ENCODE measurements at regions not wholly inside any gene's neighbourhood (a gene's known extent, or its start where the extent isn't known, plus 50 kb on each side); places are given as distances from the start of the nearest gene placed in this dataset.

GRCh38 chr9:13410566-13411031 is 131.1 kb upstream of the MPDZ start:
- TF ChIP-seq POLR2AphosphoS5 (IDR thresholded peaks at IDR 0.05; ENCODE audit: low read depth) (no peak), CTCF (conservative IDR thresholded peaks at IDR 0.05; ENCODE audit: low read depth in 2 of 2) (no peak), REST (IDR thresholded peaks at IDR 0.05; ENCODE audit: unreplicated experiment) (no peak), CREB1 (CRISPR knock-in tag; IDR thresholded peaks at IDR 0.05; ENCODE audit: low read depth) (no peak), EZH2phosphoT487 (IDR thresholded peaks at IDR 0.05; ENCODE audit: unreplicated experiment) (no peak), ZNF462 (CRISPR knock-in tag; IDR thresholded peaks at IDR 0.05) (no peak), ZNF114 (CRISPR knock-in tag; IDR thresholded peaks at IDR 0.05) (no peak), ETS1 (IDR thresholded peaks at IDR 0.05) (no peak), NANOG (IDR thresholded peaks at IDR 0.05; ENCODE audit: borderline replicate concordance) (no peak), EZH2 (IDR thresholded peaks at IDR 0.05; ENCODE audit: low read depth, unreplicated experiment) (no peak), JUNB (IDR thresholded peaks at IDR 0.05; ENCODE audit: unreplicated experiment) (no peak)

All from GM23338 (cell line).